Thyroid gland (tissue), 4 donors: ENCODE measurements at regions not wholly inside any gene's neighbourhood (a gene's known extent, or its start where the extent isn't known, plus 50 kb on each side); places are given as distances from the start of the nearest gene placed in this dataset.

ENCODE experiments used
- CTCF ChIP-seq, 6 experiments: fragments of 200-600 bp in 3 of 6; fragments of 450-650 bp in 3 of 6; sonication (generic) in 3 of 6; IDR thresholded peaks; one replicate each; pipeline ENCODE4 v1.5.1; 2016 to 2019; ENCODE audit warnings: antibody characterized with exemption in 6 of 6, mild to moderate bottlenecking in 2 of 6, inconsistent platforms in 1 of 6, moderate library complexity in 1 of 6
- POLR2A ChIP-seq, 2 donors: fragments of 450-650 bp; IDR thresholded peaks; one replicate each; pipeline ENCODE4 v1.6.1; 2017; ENCODE audit warnings: antibody characterized with exemption in 2 of 2, mild to moderate bottlenecking in 2 of 2, moderate library complexity in 1 of 2

GRCh38 chr11:42528911-42529310, 782.9 kb upstream of the API5 start:
- no peak for TF ChIP-seq CTCF (IDR thresholded peaks at IDR 0.05)
- no peak for TF ChIP-seq POLR2A (IDR thresholded peaks at IDR 0.05)
